Activated naive CD4-positive, alpha-beta T cell treated with anti-CD3 and anti-CD28 coated beads, Interleukin-2, amount 50 U/mL, for 16 hours (primary cell): ENCODE measurements at regions not wholly inside any gene's neighbourhood (a gene's known extent, or its start where the extent isn't known, plus 50 kb on each side); places are given as distances from the start of the nearest gene placed in this dataset.
"Not testable (repeated sequence)": the region's sequence is repeated elsewhere in the genome, so short reads cannot be mapped to it uniquely, and the experiment has no call there.

Experiments
- DNase-seq: peaks from one replicate; pipeline ENCODE4 v3.0.0-alpha.2; 2020

DNA sequence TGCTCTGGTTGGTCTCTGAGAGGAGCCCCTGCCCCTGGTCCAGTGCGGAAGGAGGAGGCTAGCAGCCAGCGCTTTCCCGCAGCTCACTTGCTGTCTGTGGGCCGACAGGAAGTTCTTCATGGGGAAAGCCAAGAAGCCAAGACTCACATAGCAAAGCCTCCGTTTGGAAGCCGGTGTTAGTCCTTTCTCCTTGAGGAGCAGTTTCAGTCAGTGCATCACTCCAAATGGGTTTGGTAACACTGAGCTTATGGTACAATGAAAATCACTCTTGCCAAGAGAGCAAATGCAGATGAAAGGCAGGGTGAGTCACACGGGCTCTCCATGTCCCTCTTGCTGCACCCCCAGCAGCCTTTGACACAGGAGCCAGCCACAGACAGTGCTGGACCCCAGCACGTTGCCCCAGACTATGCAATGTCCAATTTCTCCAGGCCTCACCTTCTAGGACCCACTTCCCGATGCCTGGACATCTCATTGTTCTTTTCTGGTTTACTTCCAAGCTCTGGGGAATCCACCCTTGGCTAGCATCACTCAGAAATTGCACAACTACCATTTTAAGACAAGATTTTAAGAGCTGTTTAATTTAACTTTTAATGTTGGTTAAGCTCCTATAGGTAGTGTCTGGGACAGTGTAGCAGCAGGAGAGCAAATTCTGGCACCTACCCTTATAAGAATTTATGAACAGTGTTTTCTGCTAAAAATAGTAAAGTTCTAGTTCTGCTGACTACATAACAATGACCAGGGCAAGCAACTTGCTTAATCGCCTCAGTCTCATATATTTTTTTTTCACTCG, 174.9 kb downstream of the ASB1 start:
- DNase-seq, result no peak

DNA sequence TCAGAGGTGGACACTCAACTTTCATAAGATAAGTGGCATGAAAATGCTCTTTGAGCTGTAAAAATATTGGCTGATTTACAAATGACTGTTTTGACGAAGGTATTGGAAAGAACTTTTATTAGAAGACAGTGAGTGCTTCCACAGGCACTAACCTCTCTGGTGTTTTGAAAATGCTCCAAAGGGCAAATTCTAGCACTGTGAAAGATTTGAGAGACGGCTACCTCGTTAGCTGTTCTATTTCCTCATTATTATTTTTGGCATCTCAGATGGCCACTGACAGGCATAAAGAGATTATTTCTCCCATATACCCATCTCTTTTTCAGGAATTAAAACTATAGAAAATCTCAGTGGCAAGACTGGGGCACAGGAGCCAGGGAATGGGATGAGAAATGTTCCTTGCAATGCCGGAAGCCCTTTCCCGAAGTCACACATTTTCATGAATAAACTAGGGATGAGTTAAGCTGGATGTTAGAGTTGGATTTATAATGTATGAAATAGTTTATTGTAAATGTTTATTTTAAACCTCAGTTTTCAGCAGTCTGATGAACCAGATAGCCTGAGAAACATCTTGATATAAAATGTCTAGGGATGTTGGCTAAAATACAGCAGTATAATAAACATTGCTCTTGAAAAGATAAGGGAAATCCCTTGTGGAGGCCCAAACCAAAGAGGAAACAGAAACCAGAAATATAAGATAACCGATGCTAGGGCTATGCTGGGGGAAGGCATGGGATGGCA, 175.7 kb downstream of the ASB1 start:
- no peak for DNase-seq

DNA sequence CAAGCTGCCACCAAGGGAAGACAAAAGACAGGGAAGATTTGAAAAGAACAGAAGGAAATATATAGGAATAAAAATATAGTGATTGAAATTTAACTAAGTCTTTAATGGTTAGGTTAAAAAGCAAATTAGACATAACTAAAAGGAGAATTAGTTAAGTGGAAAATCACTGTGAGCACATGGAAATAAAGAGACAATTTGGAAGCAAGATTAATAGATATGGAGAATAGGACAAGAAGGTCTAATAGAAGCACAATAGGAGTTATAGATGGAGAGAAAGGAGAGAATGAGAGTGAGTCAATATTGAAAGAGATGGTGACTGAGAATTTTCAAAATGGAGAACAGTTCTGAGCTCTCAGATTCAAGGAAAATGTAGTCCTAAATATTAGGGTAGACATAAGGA, 176.9 kb downstream of the ASB1 start:
- DNase-seq, result no peak

DNA sequence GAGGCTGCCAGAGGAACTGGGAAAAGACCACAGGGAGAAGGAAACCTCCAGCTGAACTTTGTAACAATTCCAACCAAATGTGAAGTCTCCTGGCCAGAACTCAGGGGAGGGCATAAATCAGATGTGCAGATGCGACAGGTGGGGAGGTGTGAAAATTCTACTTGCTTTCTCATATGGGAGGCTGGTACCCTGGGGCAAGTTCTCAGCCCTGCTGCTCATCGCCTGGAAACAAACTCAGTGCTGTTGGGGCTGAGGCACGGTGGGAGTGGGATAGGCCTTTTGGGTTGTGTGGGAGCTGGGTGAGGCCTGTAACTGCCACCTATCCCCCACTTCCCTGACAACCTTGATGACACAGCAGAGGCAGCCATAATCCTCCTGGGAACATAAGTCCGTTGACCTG, 179.6 kb downstream of the ASB1 start:
- DNase-seq, result no peak

DNA sequence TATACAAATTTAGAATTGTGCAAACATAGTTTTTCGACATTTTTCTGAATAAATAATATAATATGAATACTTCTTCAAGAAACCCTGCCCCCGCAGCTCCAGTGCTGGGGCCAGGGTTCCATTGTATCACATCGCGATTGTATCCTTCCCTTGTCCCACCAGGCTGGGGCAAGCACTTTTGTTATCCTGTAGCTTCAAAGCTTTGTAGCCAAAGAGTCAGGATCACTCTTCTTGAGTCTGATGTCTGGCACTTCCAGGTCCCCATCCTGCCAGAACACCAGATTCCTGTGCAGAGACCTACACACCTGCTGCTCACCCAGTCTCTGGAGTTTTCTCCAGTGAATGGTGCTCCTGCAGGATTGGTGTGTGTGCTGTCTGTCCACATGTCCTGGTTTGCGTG, 186.9 kb downstream of the ASB1 start:
- DNase-seq, result no peak

DNA sequence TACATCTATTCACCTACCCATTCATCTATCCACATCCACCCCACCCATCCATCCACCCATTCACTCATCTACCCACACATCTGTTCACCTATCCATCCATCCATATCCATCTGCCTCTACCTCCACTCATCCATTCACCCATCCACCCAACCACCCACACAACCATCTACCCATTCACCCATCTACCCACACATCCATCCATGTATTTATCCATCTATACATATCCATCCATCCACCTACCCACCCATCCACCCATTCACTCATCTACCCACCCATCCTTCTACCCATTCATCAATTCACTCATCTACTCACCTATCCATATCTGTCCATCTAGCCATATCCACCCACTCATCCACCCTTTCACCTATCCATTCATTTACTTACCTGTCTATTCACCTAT, 187.6 kb downstream of the ASB1 start:
- DNase-seq, result no peak

DNA sequence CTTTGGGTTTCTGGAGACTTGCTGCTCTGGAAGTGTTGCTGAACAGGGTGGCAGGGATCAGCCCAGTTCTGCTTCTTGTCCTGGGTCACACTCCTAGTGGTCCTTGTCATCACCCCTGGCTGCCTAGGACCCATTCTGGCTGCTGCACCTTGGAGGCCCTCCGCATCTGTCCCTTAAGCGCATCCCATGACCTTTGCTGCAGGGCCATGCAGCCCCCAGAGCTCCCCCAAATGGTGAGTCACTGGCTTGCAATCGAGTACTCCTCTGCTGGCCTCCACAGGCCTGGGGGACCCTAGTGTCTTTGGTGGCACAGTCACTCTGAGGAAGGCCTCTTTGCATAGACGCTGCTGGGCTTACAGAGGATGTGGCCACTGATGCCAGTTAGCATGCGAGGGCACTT, 188.5 kb downstream of the ASB1 start:
- no peak for DNase-seq

DNA sequence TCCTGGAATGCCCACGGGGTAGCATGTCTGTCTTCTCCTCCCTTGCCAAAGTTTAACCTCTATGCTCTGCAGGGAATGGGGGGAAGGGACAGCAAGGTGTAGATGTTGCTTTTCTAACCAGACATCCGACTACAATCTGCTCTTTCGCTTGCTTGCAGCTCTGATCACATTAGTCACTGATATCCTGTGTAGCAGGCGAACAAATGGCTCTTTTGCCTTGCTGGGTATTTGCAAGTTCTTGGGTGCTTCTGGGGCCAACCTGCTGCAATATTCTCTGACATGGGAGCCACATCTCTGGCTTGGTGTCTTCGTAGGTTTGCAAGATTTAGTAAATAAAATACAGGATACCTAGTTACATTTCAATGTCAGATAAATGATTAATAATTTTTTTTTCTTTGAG, 190.0 kb downstream of the ASB1 start:
- no peak for DNase-seq

DNA sequence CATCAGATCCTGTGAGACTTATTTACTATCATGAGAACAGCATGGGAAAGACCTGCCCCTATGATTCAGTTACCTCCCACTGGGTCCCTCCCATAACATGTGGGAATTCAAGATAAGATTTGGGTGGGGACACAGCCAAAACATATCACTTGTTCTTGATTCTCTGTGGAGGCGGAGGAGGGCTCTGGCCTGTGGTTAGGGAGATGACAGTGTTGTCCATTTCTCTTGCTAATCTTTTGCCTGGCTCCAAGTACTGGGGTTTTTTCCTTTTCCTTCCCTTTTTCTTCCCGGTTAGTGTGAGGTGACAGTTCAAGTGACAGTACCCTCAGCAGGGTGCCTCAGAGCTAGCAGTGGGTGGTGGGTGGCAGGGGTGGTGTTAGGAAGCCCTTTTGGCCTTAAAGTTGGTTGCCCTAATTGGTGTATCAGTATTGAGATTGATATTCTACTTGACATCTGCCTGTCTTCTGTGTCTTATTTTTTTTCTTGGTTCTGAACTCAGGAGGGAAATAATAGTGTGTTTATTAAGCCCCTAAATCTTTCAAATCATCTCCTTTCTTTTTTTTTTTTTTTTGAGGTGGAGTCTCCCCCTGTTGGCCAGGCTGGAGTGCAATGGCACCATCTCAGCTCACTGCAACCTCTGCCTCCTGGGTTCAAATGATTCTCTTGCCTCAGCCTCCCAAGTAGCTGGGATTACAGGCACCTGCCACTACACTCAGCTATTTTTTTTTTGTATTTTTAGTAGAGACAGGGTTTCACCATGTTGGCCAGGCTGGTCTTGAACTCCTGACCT, 192.0 kb downstream of the ASB1 start:
- not testable (repeated sequence) for DNase-seq

DNA sequence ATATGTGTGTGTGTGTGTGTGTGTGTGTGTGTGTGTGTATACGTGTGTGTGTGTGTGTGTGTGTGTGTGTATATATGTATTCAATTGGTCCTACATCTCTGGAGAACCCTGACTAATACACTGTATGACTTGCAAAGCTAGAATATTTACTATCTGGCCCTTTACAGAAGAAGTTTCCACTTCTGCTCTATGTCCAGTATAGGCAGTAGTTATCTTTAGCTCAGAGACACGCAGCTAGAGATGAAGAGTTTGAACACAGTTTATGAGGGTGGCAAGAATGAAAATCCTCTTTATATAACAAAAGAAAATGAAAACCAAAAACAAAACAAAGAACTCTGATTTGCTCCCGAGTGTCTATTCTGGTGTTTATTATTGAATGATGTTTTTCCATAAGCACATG, 201.2 kb downstream of the ASB1 start:
- DNase-seq, result no peak

DNA sequence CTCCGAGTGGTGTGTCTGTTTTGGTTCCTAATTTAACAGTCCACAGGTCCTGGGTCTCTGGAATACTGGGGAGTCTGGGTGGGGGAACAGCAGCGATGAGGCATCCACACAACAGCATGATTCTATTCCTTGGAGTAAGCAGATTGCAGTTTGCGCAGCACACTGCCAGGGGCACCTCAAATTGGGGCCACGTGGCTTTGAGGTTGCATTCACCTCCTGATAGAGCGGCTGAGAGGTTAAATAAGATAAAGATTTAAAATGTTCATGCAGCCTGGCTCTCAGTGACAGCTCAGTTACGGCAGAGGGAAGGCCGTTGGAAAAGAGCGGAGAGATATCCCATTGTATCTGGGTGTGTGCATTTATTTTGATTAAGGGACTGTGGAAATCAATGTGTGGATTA, 202.3 kb downstream of the ASB1 start:
- no peak for DNase-seq

DNA sequence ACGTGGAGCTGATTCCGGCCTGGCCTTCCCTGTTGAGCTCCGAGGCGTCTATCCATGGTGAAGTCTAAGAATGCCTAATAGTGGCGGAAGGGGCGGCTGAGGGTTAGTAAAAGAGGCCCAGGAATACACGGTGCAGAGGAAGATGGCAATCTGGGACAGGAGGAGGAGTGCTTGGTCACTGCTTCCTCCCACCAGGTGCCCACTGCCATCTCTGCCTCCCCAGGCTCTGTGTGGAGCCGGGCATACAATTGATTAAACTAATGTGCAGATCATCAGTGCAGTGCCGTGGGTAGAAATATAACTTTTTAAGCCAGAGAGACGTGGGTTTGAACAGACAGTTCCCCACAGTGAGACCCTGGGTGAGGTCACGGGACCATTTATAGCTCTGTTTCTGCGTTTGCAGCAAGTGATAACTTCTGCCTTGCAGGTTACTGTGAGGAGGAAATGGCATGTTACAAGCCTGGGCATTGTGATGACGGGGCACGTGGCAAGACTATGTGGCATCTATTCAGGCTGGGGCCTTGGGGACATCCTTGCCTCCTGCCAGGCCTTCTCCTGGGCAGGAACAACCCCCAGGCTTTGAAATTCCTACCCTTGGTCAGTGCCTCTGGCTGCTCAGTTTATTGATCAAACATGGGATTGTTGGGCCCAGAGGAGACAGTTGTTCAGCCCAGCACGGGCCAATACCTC, 204.9 kb downstream of the ASB1 start:
- DNase-seq, result no peak

DNA sequence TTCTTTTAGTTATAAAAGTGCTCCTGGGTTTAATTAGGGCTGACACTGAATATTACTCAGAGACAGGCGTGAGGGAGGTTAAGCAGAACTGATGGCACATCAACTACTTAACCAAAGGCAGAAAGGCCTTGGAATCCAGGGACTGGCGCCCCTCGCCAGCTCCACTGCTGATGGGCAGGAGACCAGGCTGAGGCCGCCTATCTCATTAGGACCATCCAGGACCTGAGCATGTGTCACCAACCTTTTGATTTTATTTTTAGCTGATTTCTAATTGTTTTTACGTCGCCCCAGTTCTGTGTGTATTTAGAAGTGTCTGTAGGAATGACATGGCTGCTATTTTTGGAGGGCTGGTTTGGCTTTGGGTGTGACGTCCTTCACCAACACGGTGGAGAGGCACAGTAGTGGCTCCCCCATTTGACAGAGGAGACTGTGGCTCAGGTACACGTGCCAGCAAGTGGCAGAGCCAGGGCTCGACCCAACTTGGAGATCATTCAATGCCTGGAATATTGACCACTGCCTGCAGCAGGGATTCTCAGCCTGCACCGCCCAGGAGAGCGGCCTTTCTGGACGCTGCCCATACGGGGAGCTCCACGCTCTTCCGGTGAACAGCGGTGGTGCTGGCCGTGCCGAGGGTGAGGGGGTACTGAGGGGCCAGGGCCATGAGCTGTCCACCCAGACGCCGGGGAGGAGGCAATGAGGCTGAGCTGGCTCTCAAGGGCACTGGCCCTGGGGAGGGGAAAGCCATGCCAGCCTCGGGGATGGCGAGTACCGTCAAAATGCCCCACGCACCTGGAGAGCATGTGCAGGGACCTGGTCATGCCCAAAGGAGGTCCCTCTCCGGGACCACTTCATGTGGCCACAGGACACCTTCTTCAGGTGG, 205.7 kb downstream of the ASB1 start:
- no peak for DNase-seq

DNA sequence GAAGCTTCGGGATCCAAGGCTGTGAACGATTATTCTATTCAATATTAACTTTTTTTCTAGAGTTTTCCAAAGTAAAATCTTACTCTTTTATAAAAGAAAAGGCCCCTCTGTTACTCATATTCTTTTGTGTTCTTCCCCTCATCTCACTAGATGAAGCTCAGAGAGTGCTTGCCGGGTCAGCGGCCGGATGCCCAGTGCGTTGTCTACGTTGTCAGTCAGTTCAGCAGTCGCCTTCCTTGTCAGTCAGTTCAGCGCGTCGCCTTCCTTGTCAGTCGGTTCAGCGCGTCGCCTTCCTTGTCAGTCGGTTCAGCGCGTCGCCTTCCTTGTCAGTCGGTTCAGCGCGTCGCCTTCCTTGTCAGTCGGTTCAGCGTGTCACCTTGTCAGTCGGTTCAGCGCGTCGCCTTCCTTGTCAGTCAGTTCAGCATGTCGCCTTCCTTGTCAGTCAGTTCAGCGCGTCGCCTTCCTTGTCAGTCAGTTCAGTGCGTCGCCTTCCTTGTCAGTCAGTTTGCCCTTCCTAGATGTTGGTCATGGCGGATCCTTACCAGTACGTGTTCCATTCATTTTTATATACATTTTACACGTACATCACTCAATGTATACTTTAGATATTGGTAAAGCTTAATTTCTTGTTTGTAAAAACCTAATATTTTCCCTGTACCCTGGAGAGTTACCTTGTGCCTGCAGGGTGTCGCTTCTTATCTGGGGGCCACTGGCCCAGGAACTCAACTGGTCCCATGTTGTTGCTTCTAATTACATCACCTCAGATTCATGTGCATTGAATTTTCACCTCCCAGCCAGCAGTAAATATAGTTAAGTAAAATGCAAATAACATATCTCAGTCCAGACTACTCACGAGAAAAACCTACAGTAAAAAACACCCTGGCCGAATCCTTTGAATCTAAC, 206.9 kb downstream of the ASB1 start:
- DNase-seq, result no peak

DNA sequence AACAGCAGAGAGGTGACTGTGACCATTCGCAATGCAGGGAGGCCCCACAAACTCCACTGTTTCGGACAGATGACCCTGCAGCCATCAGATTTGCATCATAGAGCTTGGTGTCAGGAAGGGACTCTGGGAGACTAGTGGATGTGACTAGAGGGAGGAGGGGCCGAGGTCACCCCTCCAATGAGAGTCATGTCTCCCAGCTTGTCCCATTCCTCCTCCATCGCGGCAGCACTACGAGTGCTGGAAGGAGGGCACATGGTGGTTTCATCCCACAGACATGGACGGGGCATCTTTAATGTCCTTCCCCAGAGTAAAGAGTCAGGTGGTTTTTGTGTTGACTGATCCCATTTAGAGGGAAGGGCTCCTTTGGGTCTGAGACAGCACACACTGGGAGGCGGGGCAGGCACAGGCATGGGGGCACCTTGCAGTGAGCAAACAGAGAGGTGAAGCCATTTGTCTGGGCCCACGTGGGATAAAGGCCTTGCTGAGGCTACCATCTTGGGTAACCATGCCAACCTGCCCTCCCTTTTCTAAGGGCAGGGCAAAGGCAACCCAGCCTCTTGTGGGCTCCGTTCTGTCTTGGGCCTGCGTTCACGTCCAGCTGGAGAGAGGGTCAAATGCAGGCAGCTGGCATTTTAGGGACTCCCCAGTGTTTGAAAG, 208.1 kb downstream of the ASB1 start:
- DNase-seq, result no peak

DNA sequence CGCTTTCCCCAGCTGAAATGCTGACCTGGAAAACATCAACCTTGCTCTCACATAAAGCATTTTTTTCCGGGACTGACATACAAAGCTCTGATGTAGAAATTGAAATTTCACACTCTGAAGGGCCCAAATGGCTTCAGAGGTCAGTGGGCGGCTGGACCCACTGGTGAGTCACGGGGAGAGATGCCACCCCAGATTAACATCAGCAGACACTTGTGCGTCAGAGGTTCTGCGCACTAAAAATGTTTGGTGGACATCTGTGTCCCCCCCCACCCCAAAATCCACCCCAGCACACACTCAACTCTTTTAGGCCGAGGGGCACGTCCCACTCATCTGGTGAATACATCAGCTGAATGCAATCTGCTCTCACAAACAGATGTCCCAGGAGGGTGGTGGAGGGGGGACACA, 208.9 kb downstream of the ASB1 start:
- no peak for DNase-seq

DNA sequence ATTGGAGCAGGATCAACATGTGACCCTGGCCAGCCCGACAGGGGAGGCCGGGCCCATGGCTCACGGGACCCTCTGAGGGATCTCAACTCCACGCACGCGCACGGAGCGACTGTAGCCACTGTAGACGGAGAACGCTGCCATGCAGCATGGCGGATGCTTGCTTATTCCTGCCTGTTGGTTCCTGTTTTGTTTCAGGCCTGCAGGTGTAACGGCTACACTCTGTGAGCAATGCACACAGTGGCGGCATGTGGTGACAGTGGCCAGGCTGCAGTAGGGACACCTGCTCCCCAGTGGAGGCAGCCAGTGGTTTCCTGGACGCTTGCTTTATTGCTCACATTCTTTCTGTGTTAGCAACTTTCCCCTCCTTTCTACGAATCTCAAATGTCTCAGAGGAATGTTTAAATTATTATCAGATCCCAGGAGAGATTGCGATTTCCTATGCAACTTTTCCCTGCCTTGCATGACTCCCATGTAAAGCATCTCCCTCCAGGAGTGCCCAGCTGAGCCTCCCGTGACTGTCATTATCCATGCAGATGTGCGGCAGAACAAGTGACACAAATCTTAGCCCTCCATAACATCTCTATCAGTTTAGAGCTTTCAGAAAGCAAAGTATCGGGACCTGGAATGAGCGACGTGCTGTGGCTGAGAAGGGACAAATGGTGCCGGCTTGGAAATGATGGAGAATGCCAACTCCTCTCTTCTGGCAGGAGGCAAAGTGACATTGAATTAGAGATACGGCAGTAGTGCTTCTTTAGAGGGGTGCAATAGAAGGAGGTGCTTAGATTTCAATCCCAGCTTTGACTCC, 209.7 kb downstream of the ASB1 start:
- no peak for DNase-seq

DNA sequence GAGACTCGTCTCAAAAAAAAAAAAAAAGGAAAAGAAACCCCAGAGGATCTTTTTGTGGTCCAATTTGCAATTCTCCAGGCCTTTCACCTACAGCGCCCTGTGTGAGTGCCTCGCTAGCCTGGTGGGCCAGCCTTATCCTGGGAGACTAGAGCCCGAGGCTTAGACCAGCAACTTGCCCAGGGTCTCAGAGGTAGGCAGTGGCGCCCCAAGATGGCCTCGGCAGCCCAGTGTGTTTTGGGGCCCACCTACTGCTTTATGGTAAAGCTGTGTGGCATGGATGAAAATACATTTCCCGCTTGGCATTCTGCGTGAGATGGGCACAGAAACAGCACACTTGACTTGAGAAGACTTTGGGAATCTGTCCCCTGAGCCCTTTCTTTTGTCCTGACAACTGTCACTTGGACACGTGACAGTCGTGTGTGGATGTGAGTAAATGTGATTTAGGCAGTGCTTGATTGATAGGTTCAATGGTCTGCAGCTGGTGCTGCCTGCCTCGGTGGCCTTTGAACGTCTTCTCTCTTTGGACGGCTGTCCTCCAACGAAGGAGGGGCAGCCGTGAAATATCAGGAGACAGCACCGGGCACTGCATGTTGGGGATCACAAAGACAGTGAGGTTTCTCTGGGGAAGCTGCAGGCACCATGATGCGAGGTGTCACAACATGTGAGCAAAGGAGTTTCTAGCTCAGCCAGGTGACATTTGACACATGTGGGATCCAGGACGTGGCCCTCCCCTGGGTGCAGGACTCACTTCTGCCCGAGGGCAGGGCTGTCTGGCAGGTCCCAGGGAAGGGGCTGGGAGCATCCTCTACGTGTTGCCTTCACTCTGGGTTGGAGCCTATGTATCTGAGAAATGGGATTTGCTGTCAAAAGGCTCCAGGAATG, 209.5 kb upstream of the TWIST2 start:
- DNase-seq, result no peak
